HUES64 (cell line): ENCODE measurements at regions not wholly inside any gene's neighbourhood (a gene's known extent, or its start where the extent isn't known, plus 50 kb on each side); places are given as distances from the start of the nearest gene placed in this dataset.

Source experiments
- H3K27ac ChIP-seq: 2 replicates; pipeline ENCODE4 v1.7.0; 2013; ENCODE audit warnings: low read depth, low read length, inconsistent platforms
- H3K27me3 ChIP-seq: 2 replicates; pipeline ENCODE4 v1.6.1; 2013; ENCODE audit warnings: mild to moderate bottlenecking, low read length; ENCODE audit not compliant: insufficient read depth
- H3K36me3 ChIP-seq: 2 replicates; pipeline ENCODE4 v1.6.1; 2013; ENCODE audit warnings: mild to moderate bottlenecking, low read length; ENCODE audit not compliant: insufficient read depth
- H3K4me1 ChIP-seq: 2 replicates; pipeline ENCODE4 v1.6.1; 2013; ENCODE audit warnings: mild to moderate bottlenecking, low read length, moderate library complexity; ENCODE audit not compliant: insufficient read depth
- H3K4me3 ChIP-seq: 2 replicates; pipeline ENCODE4 v1.5.1; 2013; ENCODE audit warnings: mild to moderate bottlenecking, low read length, moderate library complexity
- H3K9ac ChIP-seq: 2 replicates; pipeline ENCODE4 v1.6.1; 2013; ENCODE audit warnings: mild to moderate bottlenecking, low read depth, low read length
- H3K9me3 ChIP-seq: 2 replicates; pipeline ENCODE4 v1.6.1; 2013; ENCODE audit warnings: low read depth, low read length; ENCODE audit not compliant: insufficient read depth
- WGBS: fragments of 150-250, 120-280 bp; methylation state at CpG from one replicate; pipeline ENCODE4 v1.1.7; 2013; ENCODE audit warnings: missing lambda C conversion rate; 5-methylcytosine and 5-hydroxymethylcytosine counted together

GRCh38 chr12:115337693-115338543 lies 653.9 kb upstream of the TBX3 start:
- H3K4me3 ChIP-seq: no peak overlapping the region
- H3K9ac ChIP-seq: no peak overlapping the region
- H3K27ac ChIP-seq: no peak overlapping the region; the same call in 1 of the 2 replicates
- peaks cover 14% of the 10 kb centered on the region for H3K4me1 ChIP-seq
- no peaks in the 10 kb centered on the region for H3K36me3 ChIP-seq
- no peaks in the 10 kb centered on the region for H3K27me3 ChIP-seq
- 0 out of 2 replicates have a peak, but pooled peaks cover 8% of the 10 kb centered on the region for H3K9me3 ChIP-seq
- WGBS: 66% methylated on average over 12 of the region's 12 CpGs

- Histone ChIP-seq H3K4me3 (no peak overlapping the region), H3K9me3 (no peaks in the 10 kb centered on the region), H3K4me1 (peaks cover 14% of the 10 kb centered on the region), H3K27me3 (no peaks in the 10 kb centered on the region), H3K27ac (no peak overlapping the region), H3K36me3 (no peaks in the 10 kb centered on the region), H3K9ac (no peak overlapping the region)
- WGBS: 86% methylated on average over 3 of the region's 3 CpGs
These were observed 652.5 kb upstream of the TBX3 start for GRCh38 chr12:115336506-115336905.

- H3K27ac ChIP-seq: no peak overlapping the region
- no peaks in the 10 kb centered on the region for H3K27me3 ChIP-seq
- H3K36me3 ChIP-seq: no peaks in the 10 kb centered on the region
- WGBS: 92% methylated on average over 9 of the region's 9 CpGs
- H3K4me1 ChIP-seq: peaks cover 14% of the 10 kb centered on the region
- H3K9me3 ChIP-seq: no peaks in the 10 kb centered on the region
- no peak overlapping the region for H3K4me3 ChIP-seq
- no peak overlapping the region for H3K9ac ChIP-seq
These were observed 651.6 kb upstream of the TBX3 start for GRCh38 chr12:115335594-115335993.

GRCh38 chr12:115335048-115335447 lies 651.1 kb upstream of the TBX3 start:
- Histone ChIP-seq H3K27ac (no peak overlapping the region), H3K9me3 (no peaks in the 10 kb centered on the region), H3K4me3 (no peak overlapping the region), H3K4me1 (peaks cover 14% of the 10 kb centered on the region), H3K36me3 (no peaks in the 10 kb centered on the region), H3K27me3 (no peaks in the 10 kb centered on the region), H3K9ac (no peak overlapping the region)
- 83% methylated on average over 2 of the region's 2 CpGs for WGBS

GRCh38 chr12:115332945-115333344 lies 649.0 kb upstream of the TBX3 start:
- Histone ChIP-seq H3K4me1 (peaks cover 5% of the 10 kb centered on the region; the same call in 1 of the 2 replicates), H3K9ac (no peak overlapping the region), H3K27me3 (no peaks in the 10 kb centered on the region), H3K9me3 (no peaks in the 10 kb centered on the region), H3K36me3 (no peaks in the 10 kb centered on the region), H3K27ac (no peak overlapping the region), H3K4me3 (no peak overlapping the region)

GRCh38 chr12:115325858-115326257 lies 641.9 kb upstream of the TBX3 start:
- H3K4me3 ChIP-seq: no peak overlapping the region
- no peak overlapping the region for H3K9ac ChIP-seq
- H3K36me3 ChIP-seq: no peaks in the 10 kb centered on the region
- H3K27me3 ChIP-seq: no peaks in the 10 kb centered on the region
- no peaks in the 10 kb centered on the region for H3K9me3 ChIP-seq
- no peak overlapping the region for H3K27ac ChIP-seq
- H3K4me1 ChIP-seq: no peaks in the 10 kb centered on the region
- 92% methylated on average over 3 of the region's 3 CpGs for WGBS

- no peaks in the 10 kb centered on the region; the same call in 1 of the 2 replicates for H3K4me1 ChIP-seq
- H3K9me3 ChIP-seq: no peaks in the 10 kb centered on the region
- no peaks in the 10 kb centered on the region for H3K36me3 ChIP-seq
- no peak overlapping the region for H3K27ac ChIP-seq
- no peak overlapping the region for H3K9ac ChIP-seq
- no peaks in the 10 kb centered on the region for H3K27me3 ChIP-seq
- WGBS: 93% methylated on average over 4 of the region's 5 CpGs
- H3K4me3 ChIP-seq: no peak overlapping the region
These were observed 641.1 kb upstream of the TBX3 start for GRCh38 chr12:115324949-115325593.

GRCh38 chr12:115323223-115323905 lies 639.4 kb upstream of the TBX3 start:
- 95% methylated on average over 3 of the region's 3 CpGs for WGBS

GRCh38 chr12:115322275-115322674 lies 638.3 kb upstream of the TBX3 start:
- Histone ChIP-seq H3K27ac (no peak overlapping the region), H3K4me1 (no peaks in the 10 kb centered on the region; the same call in 1 of the 2 replicates), H3K27me3 (no peaks in the 10 kb centered on the region), H3K4me3 (no peak overlapping the region), H3K36me3 (no peaks in the 10 kb centered on the region), H3K9ac (no peak overlapping the region), H3K9me3 (no peaks in the 10 kb centered on the region)
- 94% methylated on average over 4 of the region's 4 CpGs for WGBS

More at GRCh38 chr12:115323223-115323905, 639.4 kb upstream of the TBX3 start:
- H3K9me3 ChIP-seq: no peaks in the 10 kb centered on the region
- H3K4me1 ChIP-seq: no peaks in the 10 kb centered on the region; the same call in 1 of the 2 replicates
- H3K9ac ChIP-seq: no peak overlapping the region
- no peak overlapping the region for H3K4me3 ChIP-seq
- H3K36me3 ChIP-seq: no peaks in the 10 kb centered on the region
- no peak overlapping the region for H3K27ac ChIP-seq
- H3K27me3 ChIP-seq: no peaks in the 10 kb centered on the region

GRCh38 chr12:115320967-115321366 lies 637.0 kb upstream of the TBX3 start:
- no peaks in the 10 kb centered on the region for H3K9me3 ChIP-seq
- no peaks in the 10 kb centered on the region for H3K27me3 ChIP-seq
- H3K27ac ChIP-seq: no peak overlapping the region
- no peak overlapping the region for H3K4me3 ChIP-seq
- no peak overlapping the region for H3K9ac ChIP-seq
- no peaks in the 10 kb centered on the region for H3K36me3 ChIP-seq
- H3K4me1 ChIP-seq: no peaks in the 10 kb centered on the region; the same call in 1 of the 2 replicates
- WGBS: 91% methylated on average over 8 of the region's 8 CpGs

GRCh38 chr12:115320451-115320850 lies 636.5 kb upstream of the TBX3 start:
- H3K4me3 ChIP-seq: no peak overlapping the region
- 87% methylated on average over 5 of the region's 5 CpGs for WGBS
- H3K9me3 ChIP-seq: no peaks in the 10 kb centered on the region
- no peaks in the 10 kb centered on the region for H3K36me3 ChIP-seq
- no peaks in the 10 kb centered on the region for H3K27me3 ChIP-seq
- H3K9ac ChIP-seq: no peak overlapping the region
- no peak overlapping the region for H3K27ac ChIP-seq
- H3K4me1 ChIP-seq: no peaks in the 10 kb centered on the region; the same call in 1 of the 2 replicates
